ENCODE measurements at regions not wholly inside any gene's neighbourhood (a gene's known extent, or its start where the extent isn't known, plus 50 kb on each side); places are given as distances from the start of the nearest gene placed in this dataset.
A peak's percentile ranks its signal among the peaks of the same experiment; 100 is the strongest.

DNA sequence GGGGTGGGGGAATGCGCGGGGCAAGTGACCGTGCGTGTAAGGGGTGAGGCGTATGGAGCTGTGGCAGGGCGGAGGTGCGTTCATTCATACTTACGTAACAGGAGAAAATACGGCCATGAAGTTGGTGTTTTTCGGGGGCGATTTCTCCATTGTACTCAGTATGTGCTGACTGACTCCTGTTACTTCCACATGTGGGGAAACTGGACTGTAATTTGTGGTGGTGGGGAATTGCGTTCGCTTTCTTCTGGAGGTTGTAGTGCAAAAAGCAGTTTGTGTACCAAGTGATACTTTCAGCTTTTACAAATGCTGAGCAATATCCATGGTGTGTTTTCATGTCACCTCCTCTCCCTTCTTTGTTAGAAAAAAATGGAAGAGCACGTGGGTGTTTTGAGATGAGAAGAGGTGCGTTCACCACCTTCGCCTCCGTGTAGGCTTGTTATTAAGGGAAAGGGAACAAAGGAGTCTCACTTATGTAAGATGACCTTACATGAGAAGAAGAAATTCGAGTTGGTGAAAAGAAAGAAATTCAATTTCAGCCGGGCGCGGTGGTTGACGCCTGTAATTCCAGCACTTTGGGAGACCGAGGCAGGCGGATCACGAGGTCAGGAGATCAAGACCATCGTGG is 181.1 kb upstream of the NOTCH2NLA start (continued):
- TF ChIP-seq, protein P1, sequence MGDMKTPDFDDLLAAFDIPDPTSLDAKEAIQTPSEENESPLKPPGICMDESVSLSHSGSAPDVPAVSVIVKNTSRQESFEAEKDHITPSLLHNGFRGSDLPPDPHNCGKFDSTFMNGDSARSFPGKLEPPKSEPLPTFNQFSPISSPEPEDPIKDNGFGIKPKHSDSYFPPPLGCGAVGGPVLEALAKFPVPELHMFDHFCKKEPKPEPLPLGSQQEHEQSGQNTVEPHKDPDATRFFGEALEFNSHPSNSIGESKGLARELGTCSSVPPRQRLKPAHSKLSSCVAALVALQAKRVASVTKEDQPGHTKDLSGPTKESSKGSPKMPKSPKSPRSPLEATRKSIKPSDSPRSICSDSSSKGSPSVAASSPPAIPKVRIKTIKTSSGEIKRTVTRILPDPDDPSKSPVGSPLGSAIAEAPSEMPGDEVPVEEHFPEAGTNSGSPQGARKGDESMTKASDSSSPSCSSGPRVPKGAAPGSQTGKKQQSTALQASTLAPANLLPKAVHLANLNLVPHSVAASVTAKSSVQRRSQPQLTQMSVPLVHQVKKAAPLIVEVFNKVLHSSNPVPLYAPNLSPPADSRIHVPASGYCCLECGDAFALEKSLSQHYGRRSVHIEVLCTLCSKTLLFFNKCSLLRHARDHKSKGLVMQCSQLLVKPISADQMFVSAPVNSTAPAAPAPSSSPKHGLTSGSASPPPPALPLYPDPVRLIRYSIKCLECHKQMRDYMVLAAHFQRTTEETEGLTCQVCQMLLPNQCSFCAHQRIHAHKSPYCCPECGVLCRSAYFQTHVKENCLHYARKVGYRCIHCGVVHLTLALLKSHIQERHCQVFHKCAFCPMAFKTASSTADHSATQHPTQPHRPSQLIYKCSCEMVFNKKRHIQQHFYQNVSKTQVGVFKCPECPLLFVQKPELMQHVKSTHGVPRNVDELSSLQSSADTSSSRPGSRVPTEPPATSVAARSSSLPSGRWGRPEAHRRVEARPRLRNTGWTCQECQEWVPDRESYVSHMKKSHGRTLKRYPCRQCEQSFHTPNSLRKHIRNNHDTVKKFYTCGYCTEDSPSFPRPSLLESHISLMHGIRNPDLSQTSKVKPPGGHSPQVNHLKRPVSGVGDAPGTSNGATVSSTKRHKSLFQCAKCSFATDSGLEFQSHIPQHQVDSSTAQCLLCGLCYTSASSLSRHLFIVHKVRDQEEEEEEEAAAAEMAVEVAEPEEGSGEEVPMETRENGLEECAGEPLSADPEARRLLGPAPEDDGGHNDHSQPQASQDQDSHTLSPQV (IDR thresholded peaks at IDR 0.05), result peak; percentile 50; the same call in 1 of the 2 replicates
- TF ChIP-seq, protein P2, sequence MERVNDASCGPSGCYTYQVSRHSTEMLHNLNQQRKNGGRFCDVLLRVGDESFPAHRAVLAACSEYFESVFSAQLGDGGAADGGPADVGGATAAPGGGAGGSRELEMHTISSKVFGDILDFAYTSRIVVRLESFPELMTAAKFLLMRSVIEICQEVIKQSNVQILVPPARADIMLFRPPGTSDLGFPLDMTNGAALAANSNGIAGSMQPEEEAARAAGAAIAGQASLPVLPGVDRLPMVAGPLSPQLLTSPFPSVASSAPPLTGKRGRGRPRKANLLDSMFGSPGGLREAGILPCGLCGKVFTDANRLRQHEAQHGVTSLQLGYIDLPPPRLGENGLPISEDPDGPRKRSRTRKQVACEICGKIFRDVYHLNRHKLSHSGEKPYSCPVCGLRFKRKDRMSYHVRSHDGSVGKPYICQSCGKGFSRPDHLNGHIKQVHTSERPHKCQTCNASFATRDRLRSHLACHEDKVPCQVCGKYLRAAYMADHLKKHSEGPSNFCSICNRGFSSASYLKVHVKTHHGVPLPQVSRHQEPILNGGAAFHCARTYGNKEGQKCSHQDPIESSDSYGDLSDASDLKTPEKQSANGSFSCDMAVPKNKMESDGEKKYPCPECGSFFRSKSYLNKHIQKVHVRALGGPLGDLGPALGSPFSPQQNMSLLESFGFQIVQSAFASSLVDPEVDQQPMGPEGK (CRISPR knock-in tag; IDR thresholded peaks at IDR 0.05; ENCODE audit: borderline replicate concordance), result peak; percentile 98
- peak; percentile 74 to 96 for TF ChIP-seq TBL1XR1 (IDR thresholded peaks at IDR 0.05; ENCODE audit: low read length in 2 of 2)
- TF ChIP-seq CAMTA2 (CRISPR knock-in tag; conservative IDR thresholded peaks at IDR 0.05), result peak; percentile 99
- TF ChIP-seq ZNF212 (CRISPR knock-in tag; IDR thresholded peaks at IDR 0.05), result peak; percentile 97
- peak in 1 of 2 experiments; percentile 97; a peak in 2 of 4 replicates for TF ChIP-seq SIN3A (IDR thresholded peaks at IDR 0.05; ENCODE audit: borderline replicate concordance in 2 of 2, control insufficient read depth in 1 of 2, low read depth in 2 of 2, low read length in 2 of 2)
- peak; percentile 99 for TF ChIP-seq ZC3H4 (CRISPR knock-in tag; IDR thresholded peaks at IDR 0.05; ENCODE audit: borderline replicate concordance)
- 0 out of 2 replicates have a peak, but pooled peaks have one; percentile 22 for TF ChIP-seq NR1H2 (CRISPR knock-in tag; IDR thresholded peaks at IDR 0.05)
- peak; percentile 59; the same call in 1 of the 2 replicates for TF ChIP-seq RBFOX2 (IDR thresholded peaks at IDR 0.05; ENCODE audit: low read depth, low read length)
- peak; percentile 80 for TF ChIP-seq GTF2A2 (tag; IDR thresholded peaks at IDR 0.05)
- TF ChIP-seq ZBTB17 (CRISPR knock-in tag; IDR thresholded peaks at IDR 0.05), result peak; percentile 97
- peak; percentile 99 for TF ChIP-seq ZNF717 (CRISPR knock-in tag; IDR thresholded peaks at IDR 0.05)
- TF ChIP-seq TEAD1 (CRISPR knock-in tag; IDR thresholded peaks at IDR 0.05), result peak; percentile 74 to 98; a peak in 3 of 4 replicates
- TF ChIP-seq MXI1 (IDR thresholded peaks at IDR 0.05; ENCODE audit: low read depth, low read length), result peak; percentile 81
- TF ChIP-seq, protein P3, sequence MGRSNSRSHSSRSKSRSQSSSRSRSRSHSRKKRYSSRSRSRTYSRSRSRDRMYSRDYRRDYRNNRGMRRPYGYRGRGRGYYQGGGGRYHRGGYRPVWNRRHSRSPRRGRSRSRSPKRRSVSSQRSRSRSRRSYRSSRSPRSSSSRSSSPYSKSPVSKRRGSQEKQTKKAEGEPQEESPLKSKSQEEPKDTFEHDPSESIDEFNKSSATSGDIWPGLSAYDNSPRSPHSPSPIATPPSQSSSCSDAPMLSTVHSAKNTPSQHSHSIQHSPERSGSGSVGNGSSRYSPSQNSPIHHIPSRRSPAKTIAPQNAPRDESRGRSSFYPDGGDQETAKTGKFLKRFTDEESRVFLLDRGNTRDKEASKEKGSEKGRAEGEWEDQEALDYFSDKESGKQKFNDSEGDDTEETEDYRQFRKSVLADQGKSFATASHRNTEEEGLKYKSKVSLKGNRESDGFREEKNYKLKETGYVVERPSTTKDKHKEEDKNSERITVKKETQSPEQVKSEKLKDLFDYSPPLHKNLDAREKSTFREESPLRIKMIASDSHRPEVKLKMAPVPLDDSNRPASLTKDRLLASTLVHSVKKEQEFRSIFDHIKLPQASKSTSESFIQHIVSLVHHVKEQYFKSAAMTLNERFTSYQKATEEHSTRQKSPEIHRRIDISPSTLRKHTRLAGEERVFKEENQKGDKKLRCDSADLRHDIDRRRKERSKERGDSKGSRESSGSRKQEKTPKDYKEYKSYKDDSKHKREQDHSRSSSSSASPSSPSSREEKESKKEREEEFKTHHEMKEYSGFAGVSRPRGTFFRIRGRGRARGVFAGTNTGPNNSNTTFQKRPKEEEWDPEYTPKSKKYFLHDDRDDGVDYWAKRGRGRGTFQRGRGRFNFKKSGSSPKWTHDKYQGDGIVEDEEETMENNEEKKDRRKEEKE (IDR thresholded peaks at IDR 0.05; ENCODE audit: borderline replicate concordance in 1 of 2, control insufficient read depth in 1 of 2, low read depth in 2 of 2, low read length in 1 of 2), result peak; percentile 86 to 99; a peak in 3 of 4 replicates

Data from K562 (cell line).